ENCODE measurements at regions not wholly inside any gene's neighbourhood (a gene's known extent, or its start where the extent isn't known, plus 50 kb on each side); places are given as distances from the start of the nearest gene placed in this dataset.

- Histone ChIP-seq H3K27me3 (no peaks in the 10 kb centered on the region), H3K4me3 (no peak overlapping the region), H3K9me3 (no peaks in the 10 kb centered on the region), H3K27ac (no peak overlapping the region), H3K36me3 (no peaks in the 10 kb centered on the region), H3K4me1 (no peaks in the 10 kb centered on the region)
- intact Hi-C loops (cut with DNase I; ENCODE audit: low total_unique reads), result no loop called here
- DNase-seq (ENCODE audit: low spot score in 2 of 2), result no peak
- TF ChIP-seq POLR2AphosphoS5 (IDR thresholded peaks at IDR 0.05) (no peak), POLR2A (IDR thresholded peaks at IDR 0.05) (no peak), CTCF (IDR thresholded peaks at IDR 0.05) (no peak)
Observed at GRCh38 chr19:28949535-28949934, 263.4 kb downstream of the UQCRFS1 start.

- Histone ChIP-seq H3K9me3 (no peaks in the 10 kb centered on the region), H3K4me1 (no peaks in the 10 kb centered on the region), H3K4me3 (no peak overlapping the region), H3K36me3 (no peaks in the 10 kb centered on the region), H3K27me3 (no peaks in the 10 kb centered on the region), H3K27ac (no peak overlapping the region)
- intact Hi-C loops (cut with DNase I; ENCODE audit: low total_unique reads), result no loop called here
- DNase-seq (ENCODE audit: low spot score in 2 of 2), result no peak
- no peak for TF ChIP-seq POLR2A (IDR thresholded peaks at IDR 0.05)
- TF ChIP-seq CTCF (IDR thresholded peaks at IDR 0.05), result no peak
- no peak for TF ChIP-seq POLR2AphosphoS5 (IDR thresholded peaks at IDR 0.05)
Observed at GRCh38 chr19:28949027-28949426, 263.9 kb downstream of the UQCRFS1 start.

GRCh38 chr19:28948566-28948965, 264.4 kb downstream of the UQCRFS1 start:
- TF ChIP-seq CTCF (IDR thresholded peaks at IDR 0.05), result no peak
- TF ChIP-seq POLR2AphosphoS5 (IDR thresholded peaks at IDR 0.05), result no peak
- TF ChIP-seq POLR2A (IDR thresholded peaks at IDR 0.05), result no peak
- Histone ChIP-seq H3K36me3 (no peaks in the 10 kb centered on the region), H3K4me3 (no peak overlapping the region), H3K27ac (no peak overlapping the region), H3K4me1 (no peaks in the 10 kb centered on the region), H3K27me3 (no peaks in the 10 kb centered on the region), H3K9me3 (no peaks in the 10 kb centered on the region)
- intact Hi-C loops (cut with DNase I; ENCODE audit: low total_unique reads), result no loop called here
- DNase-seq (ENCODE audit: low spot score in 2 of 2), result no peak

GRCh38 chr19:28948026-28948425, 264.9 kb downstream of the UQCRFS1 start:
- Histone ChIP-seq H3K36me3 (no peaks in the 10 kb centered on the region), H3K4me3 (no peak overlapping the region), H3K4me1 (no peaks in the 10 kb centered on the region), H3K27me3 (no peaks in the 10 kb centered on the region), H3K9me3 (no peaks in the 10 kb centered on the region), H3K27ac (no peak overlapping the region)
- intact Hi-C loops (cut with DNase I; ENCODE audit: low total_unique reads), result no loop called here
- no peak for TF ChIP-seq POLR2AphosphoS5 (IDR thresholded peaks at IDR 0.05)
- no peak for TF ChIP-seq POLR2A (IDR thresholded peaks at IDR 0.05)
- TF ChIP-seq CTCF (IDR thresholded peaks at IDR 0.05), result no peak
- DNase-seq (ENCODE audit: low spot score in 2 of 2), result no peak

- Histone ChIP-seq H3K27ac (no peak overlapping the region), H3K27me3 (no peaks in the 10 kb centered on the region), H3K36me3 (no peaks in the 10 kb centered on the region), H3K4me3 (no peak overlapping the region), H3K9me3 (no peaks in the 10 kb centered on the region), H3K4me1 (no peaks in the 10 kb centered on the region)
- TF ChIP-seq POLR2A (IDR thresholded peaks at IDR 0.05), result no peak
- no peak for DNase-seq (ENCODE audit: low spot score in 2 of 2)
- intact Hi-C loops (cut with DNase I; ENCODE audit: low total_unique reads), result no loop called here
Observed at GRCh38 chr19:28943651-28944050, 269.3 kb downstream of the UQCRFS1 start.

- DNase-seq (ENCODE audit: low spot score in 2 of 2), result no peak
- no peaks in the 10 kb centered on the region for H3K27me3 ChIP-seq
- intact Hi-C loops (cut with DNase I; ENCODE audit: low total_unique reads), result no loop called here
- no peak overlapping the region for H3K27ac ChIP-seq
- H3K36me3 ChIP-seq, result no peaks in the 10 kb centered on the region
- H3K4me1 ChIP-seq, result no peaks in the 10 kb centered on the region
- TF ChIP-seq CTCF (IDR thresholded peaks at IDR 0.05), result no peak
- no peak for TF ChIP-seq POLR2AphosphoS5 (IDR thresholded peaks at IDR 0.05)
- TF ChIP-seq POLR2A (IDR thresholded peaks at IDR 0.05), result no peak
- H3K9me3 ChIP-seq, result no peaks in the 10 kb centered on the region
- H3K4me3 ChIP-seq, result no peak overlapping the region
Observed at GRCh38 chr19:28941833-28942232, 271.1 kb downstream of the UQCRFS1 start.
